GM23338 (cell line): ENCODE measurements at regions not wholly inside any gene's neighbourhood (a gene's known extent, or its start where the extent isn't known, plus 50 kb on each side); places are given as distances from the start of the nearest gene placed in this dataset.

Source experiments
- ATAC-seq: fragments of 200-7000 bp; cut with Tn5 transposase; 3 replicates; pipeline ENCODE4 v1.9.1; 2020
- DNase-seq: peaks from one replicate; pipeline ENCODE4 v3.0.0-alpha.2; 2015; ENCODE audit warnings: low spot score
- H2AFZ ChIP-seq: fragments of 200-600 bp; sonication (generic); 2 replicates; pipeline ENCODE4 v1.8.0; 2016; ENCODE audit warnings: antibody characterized with exemption, mild to moderate bottlenecking, moderate library complexity
- H3F3A ChIP-seq: fragments of 200-600 bp; sonication (generic); replicated peaks from 2 replicates; pipeline ENCODE4 v1.8.0; 2017; ENCODE audit warnings: antibody characterized with exemption, mixed run types, low read depth
- H3K27ac ChIP-seq: fragments of 200-600 bp; sonication (generic); 2 replicates; pipeline ENCODE4 v1.6.1; 2016; ENCODE audit warnings: low read depth
- H3K27me3 ChIP-seq: fragments of 200-600 bp; sonication (generic); 2 replicates; pipeline ENCODE4 v1.8.0; 2016; ENCODE audit warnings: mild to moderate bottlenecking, mixed run types, moderate library complexity; ENCODE audit not compliant: insufficient read depth
- H3K36me3 ChIP-seq: fragments of 200-600 bp; sonication (generic); 2 replicates; pipeline ENCODE4 v1.8.0; 2016; ENCODE audit warnings: mild to moderate bottlenecking; ENCODE audit not compliant: insufficient read depth
- H3K4me1 ChIP-seq: fragments of 200-600 bp; sonication (generic); 2 replicates; pipeline ENCODE4 v1.8.0; 2016; ENCODE audit warnings: mild to moderate bottlenecking, moderate library complexity; ENCODE audit not compliant: insufficient read depth
- H3K4me2 ChIP-seq: fragments of 200-600 bp; sonication (generic); 2 replicates; pipeline ENCODE4 v1.7.1; 2017; ENCODE audit warnings: mixed run types
- H3K4me3 ChIP-seq: fragments of 200-600 bp; sonication (generic); 2 replicates; pipeline ENCODE4 v1.6.1; 2016; ENCODE audit warnings: mixed run types
- H3K79me2 ChIP-seq: fragments of 200-600 bp; sonication (generic); replicated peaks from 2 replicates; pipeline ENCODE4 v1.8.0; 2017; ENCODE audit warnings: mild to moderate bottlenecking; ENCODE audit not compliant: insufficient read depth
- H3K9me2 ChIP-seq: fragments of 200-600 bp; sonication (generic); 2 replicates; pipeline ENCODE4 v1.8.0; 2017; ENCODE audit not compliant: insufficient read depth
- H4K20me1 ChIP-seq: fragments of 200-600 bp; sonication (generic); replicated peaks from 2 replicates; pipeline ENCODE4 v1.8.0; 2017; ENCODE audit warnings: mild to moderate bottlenecking; ENCODE audit not compliant: insufficient read depth
- H3K27ac Mint-ChIP-seq: 2 replicates; pipeline ENCODE4 v1.8.0; 2020; ENCODE audit warnings: inconsistent platforms, mild to moderate bottlenecking, moderate library complexity, mixed read lengths
- H3K27me3 Mint-ChIP-seq: 3 replicates; pipeline ENCODE4 v1.8.0; 2022; ENCODE audit warnings: low read depth, mild to moderate bottlenecking, moderate library complexity, mixed read lengths, inconsistent platforms; ENCODE audit not compliant: insufficient read depth, poor library complexity
- H3K36me3 Mint-ChIP-seq: 3 replicates; pipeline ENCODE4 v1.8.0; 2021; ENCODE audit warnings: low read depth, mild to moderate bottlenecking, inconsistent platforms, moderate library complexity, mixed read lengths
- H3K4me1 Mint-ChIP-seq: 3 replicates; pipeline ENCODE4 v1.8.0; 2020; ENCODE audit warnings: mild to moderate bottlenecking, inconsistent platforms, mixed read lengths
- H3K4me3 Mint-ChIP-seq: 3 replicates; pipeline ENCODE4 v1.8.0; 2021; ENCODE audit warnings: moderate library complexity, mild to moderate bottlenecking, inconsistent platforms, mixed read lengths
- H3K9me3 Mint-ChIP-seq: 3 replicates; pipeline ENCODE4 v1.8.0; 2020; ENCODE audit warnings: moderate library complexity, mild to moderate bottlenecking, inconsistent platforms, mixed read lengths
- CREB1 ChIP-seq: fragments of 250-450 bp; sonication (Bioruptor Pico); IDR thresholded peaks from 2 replicates; pipeline ENCODE4 v1.5.0; 2020; ENCODE audit warnings: low read depth, mild to moderate bottlenecking, moderate library complexity
- CTCF ChIP-seq, 2 experiments: fragments of 200-600 bp in 1 of 2; sonication (generic) in 1 of 2; conservative IDR thresholded peaks; 2 replicates each; pipeline versions ENCODE4 v1.5.1 to v1.6.1; 2016 to 2017; ENCODE audit warnings: antibody characterized with exemption in 2 of 2, low read depth in 2 of 2, mild to moderate bottlenecking in 2 of 2, moderate library complexity in 1 of 2
- ETS1 ChIP-seq: IDR thresholded peaks from 2 replicates; pipeline ENCODE4 v1.6.1; 2016; ENCODE audit warnings: antibody characterized with exemption
- EZH2 ChIP-seq: fragments of 200-600 bp; sonication (generic); IDR thresholded peaks from one replicate; pipeline ENCODE4 v1.8.0; 2017; ENCODE audit warnings: antibody characterized with exemption, mild to moderate bottlenecking, low read depth; ENCODE audit not compliant: unreplicated experiment
- EZH2phosphoT487 ChIP-seq: fragments of 200-600 bp; sonication (generic); IDR thresholded peaks from one replicate; pipeline ENCODE4 v1.8.1; 2018; ENCODE audit warnings: antibody characterized with exemption; ENCODE audit not compliant: unreplicated experiment
- JUNB ChIP-seq: IDR thresholded peaks from one replicate; pipeline ENCODE4 v1.6.1; 2016; ENCODE audit warnings: antibody characterized with exemption; ENCODE audit not compliant: unreplicated experiment
- NANOG ChIP-seq: IDR thresholded peaks from 2 replicates; pipeline ENCODE4 v1.6.1; 2016; ENCODE audit warnings: antibody characterized with exemption, borderline replicate concordance
- POLR2AphosphoS5 ChIP-seq: IDR thresholded peaks from 2 replicates; pipeline ENCODE4 v1.6.1; 2016; ENCODE audit warnings: antibody characterized with exemption, low read depth
- REST ChIP-seq: IDR thresholded peaks from one replicate; pipeline ENCODE4 v1.6.1; 2018; ENCODE audit warnings: antibody characterized with exemption; ENCODE audit not compliant: unreplicated experiment
- STAT1 ChIP-seq: IDR thresholded peaks from one replicate; pipeline ENCODE4 v1.6.1; 2016; ENCODE audit warnings: antibody characterized with exemption; ENCODE audit not compliant: unreplicated experiment
- ZNF331 ChIP-seq: fragments of 250-450 bp; sonication (Bioruptor Pico); IDR thresholded peaks from 2 replicates; pipeline ENCODE4 v1.5.0; 2020; ENCODE audit warnings: low read depth, mild to moderate bottlenecking, moderate library complexity

GRCh38 chr4:79584902-79585301 lies 176.9 kb upstream of the GK2 start:
- no peaks in the 10 kb centered on the region for H4K20me1 ChIP-seq
- no peaks in the 10 kb centered on the region for H3K27me3 ChIP-seq
- no peaks in the 10 kb centered on the region for H3K27me3 Mint-ChIP-seq
- H2AFZ ChIP-seq = no peak overlapping the region
- no peak overlapping the region for H3K4me3 ChIP-seq
- DNase-seq (no peak), ATAC-seq (no peak)
- H3K4me3 Mint-ChIP-seq = no peak overlapping the region
- no peaks in the 10 kb centered on the region for H3K9me2 ChIP-seq
- no peaks in the 10 kb centered on the region for H3K4me1 ChIP-seq
- no peak overlapping the region for H3K27ac Mint-ChIP-seq
- H3K79me2 ChIP-seq = no peaks in the 10 kb centered on the region
- H3K4me2 ChIP-seq = no peak overlapping the region
- TF ChIP-seq POLR2AphosphoS5 = no peak
- no peak for TF ChIP-seq ZNF331
- TF ChIP-seq NANOG = no peak
- no peak for TF ChIP-seq JUNB
- TF ChIP-seq STAT1 = no peak
- H3K36me3 ChIP-seq = no peaks in the 10 kb centered on the region
- peaks cover 8% of the 10 kb centered on the region; the same call in 1 of the 3 replicates for H3K9me3 Mint-ChIP-seq
- H3K36me3 Mint-ChIP-seq = peaks cover 16% of the 10 kb centered on the region; the same call in 2 of the 3 replicates
- no peak overlapping the region for H3K27ac ChIP-seq
- peaks cover 9% of the 10 kb centered on the region for H3K4me1 Mint-ChIP-seq
- H3F3A ChIP-seq = no peaks in the 10 kb centered on the region

- Mint-ChIP-seq H3K27me3 (no peaks in the 10 kb centered on the region), H3K4me1 (peaks cover 9% of the 10 kb centered on the region), H3K4me3 (no peak overlapping the region), H3K27ac (no peak overlapping the region), H3K9me3 (peaks cover 8% of the 10 kb centered on the region; the same call in 1 of the 3 replicates), H3K36me3 (peaks cover 16% of the 10 kb centered on the region; the same call in 2 of the 3 replicates)
- no peak overlapping the region for H3K4me3 ChIP-seq
- DNase-seq = no peak
- no peaks in the 10 kb centered on the region for H3K4me1 ChIP-seq
- no peak overlapping the region for H3K4me2 ChIP-seq
- no peak for ATAC-seq
- no peaks in the 10 kb centered on the region for H4K20me1 ChIP-seq
- no peaks in the 10 kb centered on the region for H3K79me2 ChIP-seq
- H3K36me3 ChIP-seq = no peaks in the 10 kb centered on the region
- TF ChIP-seq POLR2AphosphoS5 (no peak), CTCF (conservative IDR thresholded peaks at IDR 0.05; ENCODE audit: low read depth in 2 of 2) (no peak), ETS1 (no peak)
- H2AFZ ChIP-seq = no peak overlapping the region
- no peaks in the 10 kb centered on the region for H3K9me2 ChIP-seq
- no peaks in the 10 kb centered on the region for H3K27me3 ChIP-seq
- H3F3A ChIP-seq = no peaks in the 10 kb centered on the region
- H3K27ac ChIP-seq = no peak overlapping the region
These were observed 176.3 kb upstream of the GK2 start for GRCh38 chr4:79584352-79584751.

- Histone ChIP-seq H3K9me2 (no peaks in the 10 kb centered on the region), H3K27ac (no peak overlapping the region), H4K20me1 (no peaks in the 10 kb centered on the region), H3K36me3 (no peaks in the 10 kb centered on the region), H3K4me1 (peaks cover 23% of the 10 kb centered on the region), H2AFZ (no peak overlapping the region), H3K4me3 (no peak overlapping the region), H3K4me2 (no peak overlapping the region), H3K79me2 (no peaks in the 10 kb centered on the region), H3F3A (no peaks in the 10 kb centered on the region), H3K27me3 (no peaks in the 10 kb centered on the region)
- Mint-ChIP-seq H3K27ac (no peak overlapping the region), H3K36me3 (no peaks in the 10 kb centered on the region), H3K4me3 (no peak overlapping the region), H3K4me1 (peaks cover 18% of the 10 kb centered on the region; the same call in 2 of the 3 replicates), H3K27me3 (no peaks in the 10 kb centered on the region), H3K9me3 (no peaks in the 10 kb centered on the region)
- no peak for ATAC-seq
- DNase-seq = no peak
- no peak for TF ChIP-seq REST
- TF ChIP-seq CREB1 = no peak
- no peak for TF ChIP-seq EZH2
- no peak for TF ChIP-seq EZH2phosphoT487
- no peak for TF ChIP-seq JUNB
- TF ChIP-seq ETS1 = no peak
These were observed 170.6 kb upstream of the GK2 start for GRCh38 chr4:79578606-79579005.
